HG02973 (cell line): ENCODE measurements at regions not wholly inside any gene's neighbourhood (a gene's known extent, or its start where the extent isn't known, plus 50 kb on each side); places are given as distances from the start of the nearest gene placed in this dataset.
A peak's percentile ranks its signal among the peaks of the same experiment; 100 is the strongest.
"Not testable (repeated sequence)": the region's sequence is repeated elsewhere in the genome, so short reads cannot be mapped to it uniquely, and the experiment has no call there.

ENCODE experiments used
- ATAC-seq: cut with Tn5 transposase; IDR thresholded peaks from one replicate; pipeline ENCODE4 v1.9.1; 2021; ENCODE audit warnings: moderate library complexity; ENCODE audit not compliant: unreplicated experiment

DNA sequence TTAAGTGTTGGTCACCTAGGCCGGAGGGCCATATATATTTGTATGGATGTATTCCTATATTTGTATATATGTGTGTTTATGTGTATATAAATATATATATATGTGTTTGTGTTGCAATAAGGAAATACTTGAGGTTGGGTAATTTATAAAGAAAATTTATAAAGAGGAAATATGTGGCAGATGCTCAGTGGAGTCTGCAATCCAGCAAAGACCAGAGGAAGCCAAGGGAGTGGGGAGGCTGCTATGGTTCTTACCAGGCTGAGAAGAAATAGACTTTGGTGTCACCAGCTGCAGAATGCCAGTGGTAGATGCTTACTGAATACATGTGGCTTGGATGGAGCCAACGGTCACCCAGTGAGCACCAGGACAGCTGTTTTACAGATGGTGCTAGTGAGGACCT is 97.4 kb upstream of the ELOVL5 start:
- no peak for ATAC-seq

DNA sequence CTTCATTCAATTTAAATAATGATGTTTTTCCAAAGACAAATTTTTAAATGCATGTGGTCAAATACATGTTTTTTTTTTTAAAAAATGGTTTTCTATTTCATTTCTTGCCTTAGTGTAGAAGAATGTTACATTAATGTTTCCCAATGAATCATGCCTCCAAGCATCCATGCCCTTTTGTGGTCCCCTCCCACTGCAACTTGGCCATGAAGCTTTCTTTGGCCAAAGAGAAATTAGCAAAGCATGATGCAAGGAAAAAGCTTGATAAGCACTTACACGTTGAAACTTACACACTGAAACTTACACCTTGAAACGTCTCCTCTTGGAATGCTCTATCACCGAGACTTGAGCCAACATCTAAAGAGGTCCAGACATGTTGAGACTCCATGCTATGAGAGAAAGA is 93.0 kb upstream of the ELOVL5 start:
- no peak for ATAC-seq

DNA sequence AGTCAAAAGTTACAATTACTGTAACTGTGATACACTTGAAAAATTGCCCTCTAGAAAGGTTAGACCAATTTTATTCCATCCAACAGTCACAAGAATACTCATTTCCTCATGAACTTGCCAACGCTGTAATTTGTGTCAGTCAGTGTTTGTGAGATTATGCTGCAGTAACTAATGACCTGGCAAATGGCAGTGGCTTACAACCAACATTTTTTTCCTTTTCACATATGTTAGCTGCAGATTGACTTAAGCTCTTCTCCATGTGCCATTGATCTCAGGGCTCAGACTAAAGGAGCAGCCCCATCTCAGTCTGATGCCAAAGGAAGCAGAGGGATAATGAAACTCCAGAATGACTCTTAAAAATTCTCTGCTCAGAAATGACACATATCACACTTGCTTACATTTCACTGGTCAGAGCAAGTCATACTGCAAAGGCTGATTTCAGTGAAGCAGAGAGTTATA is 92.3 kb upstream of the ELOVL5 start:
- ATAC-seq, result peak; percentile 66

DNA sequence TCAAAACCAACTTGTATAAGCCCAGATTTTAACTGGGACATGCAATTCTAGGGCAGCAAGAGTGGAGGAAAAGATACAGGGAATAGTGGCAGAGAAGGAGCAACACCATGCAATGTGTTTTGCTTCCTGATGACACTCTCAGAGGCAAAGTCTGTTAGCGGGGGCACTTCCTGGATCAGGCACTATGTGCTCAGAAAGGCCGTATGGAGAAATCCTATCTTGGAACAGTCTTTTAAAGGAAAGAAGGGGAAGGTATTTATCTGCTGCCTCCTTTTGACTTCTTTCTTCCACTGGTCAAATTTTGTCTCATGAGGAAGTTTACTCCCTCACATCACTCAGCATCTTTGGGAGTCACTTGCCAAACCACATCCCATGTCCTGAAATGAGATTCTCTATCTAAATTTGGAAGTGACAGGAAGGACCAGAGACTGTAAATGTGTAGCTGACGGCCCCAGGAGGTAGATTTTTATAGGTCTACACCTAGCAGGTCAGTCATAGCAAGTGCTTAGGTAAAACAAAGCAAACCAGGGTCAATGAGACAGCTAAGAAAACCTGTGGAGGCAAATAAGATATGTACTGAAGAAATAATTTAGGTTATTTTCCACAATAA is 91.7 kb upstream of the ELOVL5 start:
- no peak for ATAC-seq

DNA sequence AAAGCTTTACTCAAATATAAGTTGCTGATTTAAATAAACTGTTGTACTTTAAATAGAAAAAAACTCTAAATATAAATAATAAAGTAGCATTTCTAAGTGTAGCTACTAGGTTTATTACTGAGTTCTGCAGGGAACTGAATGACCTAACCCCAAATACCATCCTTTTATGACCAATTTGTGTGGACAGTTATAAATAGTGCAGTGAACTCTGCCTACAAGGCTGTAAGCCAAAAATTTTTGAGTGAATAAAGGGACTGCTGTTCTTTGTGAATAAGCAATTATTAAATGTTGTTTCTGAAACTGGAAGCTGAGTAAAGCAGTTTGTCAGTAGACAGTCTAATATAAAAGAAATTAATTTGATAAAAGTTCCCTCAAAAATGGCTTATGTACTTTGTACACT is 90.8 kb upstream of the ELOVL5 start:
- ATAC-seq, result no peak

DNA sequence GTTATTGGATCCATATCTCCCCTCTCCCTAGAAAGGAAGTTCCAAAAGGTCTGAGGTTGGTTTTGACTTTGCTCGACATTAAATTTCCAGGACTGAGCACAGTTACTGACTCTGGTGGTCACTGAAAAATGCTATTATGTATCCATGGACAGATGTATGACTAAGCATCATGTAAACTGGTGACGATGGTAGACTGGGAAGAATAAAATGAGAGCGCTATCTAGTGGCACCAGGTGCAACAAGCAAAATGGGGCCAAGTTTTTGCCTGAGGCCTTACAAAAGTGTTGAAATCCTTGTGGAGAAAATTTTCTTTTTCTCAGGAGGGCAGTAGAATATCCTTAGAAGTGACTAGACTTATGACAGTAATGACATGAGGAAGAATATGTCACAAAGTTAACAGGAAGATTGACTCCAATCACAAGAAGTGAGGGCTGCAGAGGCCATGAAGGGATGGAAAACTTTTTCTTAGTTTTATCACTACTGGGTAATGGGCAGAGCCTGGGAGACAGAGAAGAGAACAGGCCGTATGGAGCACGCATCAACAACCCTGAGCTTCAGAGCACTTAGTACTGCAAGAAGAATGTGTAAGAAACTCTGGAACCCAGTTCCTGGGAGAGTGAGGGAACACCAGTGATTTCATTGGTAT is 88.9 kb upstream of the ELOVL5 start:
- peak; percentile 38 for ATAC-seq

DNA sequence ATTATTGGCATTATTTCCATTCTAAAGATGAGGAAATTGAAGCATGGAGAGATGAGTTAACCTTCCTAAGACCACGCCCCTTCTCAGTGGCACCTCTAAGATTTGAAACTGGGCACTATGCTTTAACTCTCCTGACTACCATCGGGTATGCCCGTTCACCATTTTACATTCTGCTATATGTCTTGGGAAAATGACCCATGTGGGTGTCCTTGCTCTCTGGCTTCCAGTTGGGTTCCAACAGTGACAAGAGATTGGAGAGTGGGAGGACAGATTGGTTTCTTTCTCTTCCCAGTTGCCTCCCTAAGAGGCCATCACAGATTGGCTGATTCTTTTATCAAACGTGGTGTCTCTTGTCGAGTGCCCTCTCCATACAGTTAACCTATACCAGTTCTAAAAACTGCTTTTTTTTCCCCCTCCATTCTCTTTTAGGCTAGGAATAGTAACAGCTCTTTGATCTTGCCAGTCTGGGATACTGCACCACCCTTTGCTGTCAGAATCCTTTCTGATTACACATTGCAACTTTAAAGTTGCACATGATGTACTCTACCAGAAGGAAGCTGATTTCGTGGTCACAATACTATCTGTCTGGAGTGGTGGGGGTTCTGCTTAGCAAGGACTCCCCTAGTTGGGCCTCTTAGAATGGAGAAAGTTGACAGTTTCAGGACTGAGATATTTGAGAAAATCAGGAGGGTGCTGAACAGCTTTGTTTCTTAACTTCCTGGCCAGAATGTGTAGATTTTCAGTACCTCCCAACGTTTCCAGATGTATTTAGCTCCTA is 88.0 kb upstream of the ELOVL5 start:
- no peak for ATAC-seq

DNA sequence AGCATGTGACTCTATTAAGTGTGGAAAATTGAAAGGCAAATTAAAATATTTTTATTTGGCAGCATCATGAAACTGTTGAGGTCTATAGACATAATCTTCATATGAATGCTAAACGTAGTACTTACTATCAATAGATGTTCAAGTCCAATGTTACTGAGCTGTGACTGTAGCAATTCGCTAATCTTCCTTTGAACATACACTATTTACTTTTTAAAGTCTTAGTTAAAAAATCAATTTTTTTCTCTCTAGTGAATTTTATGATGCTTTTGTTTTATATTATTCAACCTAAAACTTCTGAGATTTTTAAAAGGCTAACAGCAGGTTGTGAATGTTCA is 85.2 kb upstream of the ELOVL5 start:
- no peak for ATAC-seq

DNA sequence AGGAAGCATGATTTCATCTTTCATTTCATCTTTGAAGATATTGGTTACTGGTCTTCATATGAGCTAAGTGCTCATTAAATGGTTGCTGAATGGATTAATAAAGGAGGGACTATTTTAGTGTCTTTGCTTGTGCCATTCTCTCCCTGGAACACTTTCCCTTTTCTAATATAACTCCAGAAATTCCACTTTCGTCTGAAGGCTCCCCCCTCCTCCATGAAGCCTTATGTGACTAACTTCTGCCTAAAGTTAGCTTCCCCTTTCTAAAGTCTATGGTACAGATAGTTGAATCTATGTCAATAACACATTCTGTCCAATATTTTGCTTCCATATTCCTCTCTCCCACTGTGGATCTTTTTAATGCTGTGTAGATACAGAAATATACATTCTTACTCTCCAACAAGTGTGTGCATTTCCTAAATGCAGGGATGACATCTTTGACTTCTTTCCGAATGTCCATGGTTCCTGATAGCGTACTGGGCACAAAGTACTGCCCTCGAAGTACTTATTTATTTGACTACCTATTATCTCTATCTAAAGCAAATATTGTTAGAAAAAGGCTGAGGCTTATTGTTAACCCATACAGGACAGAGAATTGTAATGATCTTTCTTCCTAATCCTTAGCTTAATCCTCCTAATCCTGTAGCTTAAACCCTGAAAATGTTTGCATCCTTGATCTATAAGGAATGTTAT is 84.7 kb upstream of the ELOVL5 start:
- no peak for ATAC-seq

DNA sequence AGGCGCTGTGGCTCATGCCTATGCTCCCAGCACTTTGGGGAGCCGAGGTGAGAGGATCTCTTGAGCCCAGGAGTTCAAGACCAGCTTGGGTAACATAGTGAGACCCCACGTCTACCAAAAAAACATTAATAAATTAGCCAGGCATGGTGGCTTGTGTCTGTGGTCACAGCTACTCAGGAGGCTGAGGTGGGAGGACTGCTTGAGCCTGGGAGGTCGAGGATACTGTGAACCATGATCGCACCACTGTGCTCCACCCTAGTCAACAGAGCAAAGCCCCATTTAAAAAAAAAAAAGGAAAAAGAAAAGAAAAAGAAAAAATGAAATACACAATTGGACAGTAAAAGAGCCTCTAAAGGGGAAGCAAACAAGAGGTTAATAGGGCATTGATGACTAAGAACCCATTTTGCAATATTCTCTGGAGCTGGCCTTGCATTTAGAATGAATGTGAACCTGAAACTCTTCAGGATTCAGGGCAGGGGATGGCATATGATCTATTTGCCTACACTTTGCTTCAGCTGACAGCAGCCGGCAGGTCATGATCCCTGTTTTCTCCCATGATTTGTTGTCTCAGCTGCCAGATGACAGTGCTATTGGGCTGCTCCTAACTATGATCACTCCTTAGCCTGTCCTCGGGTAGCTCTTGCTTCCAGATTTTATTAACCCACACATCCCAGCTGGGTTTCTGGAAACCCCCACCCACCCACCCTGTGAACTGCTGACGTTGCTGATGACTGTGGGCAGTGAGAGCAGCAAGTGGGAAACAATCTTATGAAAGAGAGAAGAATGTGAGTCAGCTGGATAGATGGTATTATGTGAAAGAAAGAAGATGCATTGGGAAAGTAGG is 83.8 kb upstream of the ELOVL5 start:
- no peak for ATAC-seq

DNA sequence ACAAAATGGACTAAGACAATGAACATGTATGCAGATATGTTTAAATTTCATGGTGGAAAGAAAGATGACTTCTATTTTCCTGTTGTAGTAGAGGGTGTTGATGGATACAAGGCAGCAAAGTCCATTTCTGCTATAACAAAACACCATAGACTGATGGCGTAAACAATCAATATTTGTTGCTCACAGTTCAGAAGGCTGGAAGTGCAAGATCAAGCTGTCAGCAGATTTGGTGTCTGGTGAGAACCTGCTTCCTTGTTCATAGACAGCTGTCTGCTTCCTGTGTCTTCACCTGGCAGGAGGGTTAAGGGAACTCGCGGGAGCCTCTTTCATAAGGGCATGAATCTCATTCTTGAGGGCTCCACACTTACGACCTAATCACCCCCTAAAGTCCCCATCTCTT is 83.0 kb upstream of the ELOVL5 start:
- no peak for ATAC-seq

DNA sequence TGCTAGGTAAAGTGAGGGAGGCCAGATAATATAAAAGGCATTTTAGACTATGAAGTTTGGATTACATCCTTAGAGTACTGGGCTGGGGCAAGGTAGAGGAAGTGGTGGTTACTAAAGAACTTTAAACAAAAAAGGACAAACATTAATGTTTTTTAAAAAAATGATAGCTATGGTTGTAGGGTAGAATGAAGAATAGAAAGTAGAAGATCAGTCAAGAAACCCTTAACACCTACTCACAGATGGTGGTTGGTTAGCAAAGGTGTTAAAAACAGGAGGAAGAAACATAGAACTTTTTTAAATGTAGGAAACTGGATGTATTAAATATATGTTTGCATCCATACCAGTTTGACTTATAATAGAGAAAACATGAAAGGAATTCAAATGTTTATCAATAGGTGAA is 80.7 kb upstream of the ELOVL5 start:
- no peak for ATAC-seq

DNA sequence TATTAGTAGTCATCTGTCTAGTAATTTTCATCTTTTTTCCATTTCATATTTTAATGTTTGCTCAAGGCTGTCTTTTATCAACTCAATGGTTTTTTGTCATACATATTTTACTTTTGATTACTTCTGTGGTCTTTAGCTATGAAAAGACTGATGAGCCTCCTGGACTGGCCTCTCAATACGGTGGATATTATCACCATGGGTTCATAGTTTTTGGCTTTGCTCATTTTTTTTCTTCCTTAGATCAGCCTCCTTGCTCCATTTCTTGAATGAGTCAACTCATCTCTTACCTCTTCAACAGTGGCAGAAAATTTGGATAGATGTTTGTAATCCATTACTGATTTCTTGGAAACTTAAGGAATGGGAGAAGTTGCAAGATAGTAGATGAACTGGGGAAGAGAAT is 80.1 kb upstream of the ELOVL5 start:
- ATAC-seq, result no peak

DNA sequence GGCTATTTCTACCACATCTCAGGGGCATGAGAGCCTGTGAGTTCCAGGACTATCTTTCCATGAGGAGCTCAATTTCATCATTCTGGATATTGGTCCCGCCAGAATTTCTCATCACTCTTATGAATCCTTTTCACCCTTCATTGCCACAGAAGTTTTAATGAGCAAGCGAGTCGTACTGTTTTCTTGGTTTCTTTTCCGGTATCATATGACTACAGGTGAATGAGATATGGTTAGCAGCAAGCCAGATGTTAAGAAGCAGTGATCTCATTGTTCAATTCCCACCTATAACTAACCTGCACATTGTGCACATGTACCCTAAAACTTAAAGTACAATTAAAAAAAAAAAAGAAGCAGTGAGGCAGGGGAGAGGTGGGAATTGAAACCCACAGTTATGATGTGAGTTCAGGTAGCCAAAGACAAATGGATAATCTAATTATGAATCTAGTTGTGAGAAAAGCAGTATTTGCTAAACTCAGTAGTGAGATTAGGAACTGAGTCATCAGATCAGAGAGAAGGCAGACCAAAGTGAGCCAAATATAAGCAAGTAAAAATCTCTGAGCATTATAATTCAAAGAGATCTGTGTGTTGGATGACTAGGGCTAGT is 78.0 kb upstream of the ELOVL5 start:
- ATAC-seq, result peak; percentile 96

DNA sequence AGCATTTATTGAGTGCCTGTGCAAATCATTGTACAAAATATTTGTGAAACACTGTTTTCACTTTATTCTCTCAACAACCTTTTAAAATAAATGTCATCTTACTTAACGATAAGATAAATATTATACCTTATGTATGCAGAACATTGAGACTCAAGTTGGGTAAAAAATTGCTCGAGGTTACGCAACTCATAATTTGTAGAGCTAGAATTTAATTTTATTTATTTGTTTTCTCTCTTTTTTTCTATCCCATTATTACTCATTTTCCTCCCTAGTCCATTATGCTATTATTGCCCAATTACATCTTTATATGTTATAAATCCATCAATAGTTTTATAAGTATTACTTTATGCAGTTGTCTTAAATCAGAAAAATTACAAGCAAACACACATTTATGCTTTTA is 77.4 kb upstream of the ELOVL5 start:
- ATAC-seq, result no peak

DNA sequence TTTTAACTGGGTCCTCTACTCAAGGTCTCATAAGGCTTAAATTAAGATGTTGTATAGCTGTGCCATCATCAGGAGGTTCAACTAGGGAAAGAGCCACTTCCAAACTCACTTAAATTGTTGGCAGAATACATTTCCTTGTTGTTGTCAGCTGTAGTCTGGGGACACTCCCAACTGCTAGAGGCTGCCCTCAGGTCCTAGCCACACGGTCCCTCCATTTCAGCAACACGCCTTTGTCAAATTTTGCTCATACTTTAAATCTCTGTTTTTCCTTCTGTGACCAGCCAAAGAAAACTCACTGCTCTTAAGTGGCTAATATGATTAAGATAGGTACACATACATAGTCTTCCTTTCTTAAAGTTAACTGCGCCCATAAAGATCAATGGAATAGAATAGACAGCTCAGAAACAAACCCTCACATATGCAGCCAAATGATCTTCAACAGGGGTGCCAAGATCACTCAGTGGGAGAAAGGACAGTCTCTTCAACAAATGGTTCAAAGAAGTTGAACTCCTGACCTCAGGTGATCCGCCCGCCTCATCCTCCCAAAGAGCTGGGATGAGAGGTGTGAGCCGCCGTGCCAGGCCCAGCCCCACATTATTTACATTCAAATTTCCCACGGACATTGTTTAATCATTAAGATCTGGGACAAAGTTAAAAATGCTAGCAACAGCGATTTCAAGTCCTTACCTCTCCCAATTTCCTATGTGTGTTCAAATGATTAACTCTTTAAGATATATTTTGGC is 76.4 kb upstream of the ELOVL5 start:
- ATAC-seq, result no peak

DNA sequence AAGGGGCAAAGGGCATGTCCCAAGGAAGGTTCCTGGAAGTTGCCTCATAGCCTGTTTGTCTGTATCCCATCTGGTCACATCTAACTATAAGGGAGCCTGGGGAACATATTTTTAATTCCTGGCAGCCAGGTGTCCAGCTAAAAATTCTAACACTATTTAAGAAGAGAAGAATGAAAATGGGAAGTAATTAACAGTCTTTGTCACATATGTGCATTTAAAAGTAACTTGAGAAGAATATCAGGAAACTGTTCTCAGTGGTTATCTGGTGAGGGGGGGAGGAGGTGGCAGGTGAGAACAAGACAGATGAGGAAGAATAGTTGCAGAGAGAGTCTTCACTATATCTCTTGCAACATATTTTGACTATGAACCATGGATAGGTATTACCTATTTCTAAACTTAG is 75.5 kb upstream of the ELOVL5 start:
- no peak for ATAC-seq

DNA sequence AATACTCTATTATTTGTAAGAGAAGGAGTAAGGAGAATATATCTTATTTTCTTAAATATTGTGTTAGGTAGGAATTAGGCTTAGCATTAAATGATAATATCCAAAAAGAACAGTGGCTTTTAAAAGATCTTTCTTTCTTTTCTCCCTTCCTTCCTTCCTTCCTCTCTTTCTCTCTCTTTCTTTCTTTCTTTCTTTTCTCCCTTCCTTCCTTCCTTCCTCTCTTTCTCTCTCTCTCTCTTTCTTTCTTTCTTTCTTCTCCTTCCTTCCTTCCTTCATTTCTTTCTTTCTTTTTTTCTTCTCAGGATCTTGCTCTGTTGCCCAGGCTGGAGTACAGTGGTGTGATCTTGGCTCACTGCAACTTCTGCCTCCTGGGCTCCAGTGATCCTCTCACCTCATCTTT is 74.8 kb upstream of the ELOVL5 start:
- ATAC-seq, result not testable (repeated sequence)

DNA sequence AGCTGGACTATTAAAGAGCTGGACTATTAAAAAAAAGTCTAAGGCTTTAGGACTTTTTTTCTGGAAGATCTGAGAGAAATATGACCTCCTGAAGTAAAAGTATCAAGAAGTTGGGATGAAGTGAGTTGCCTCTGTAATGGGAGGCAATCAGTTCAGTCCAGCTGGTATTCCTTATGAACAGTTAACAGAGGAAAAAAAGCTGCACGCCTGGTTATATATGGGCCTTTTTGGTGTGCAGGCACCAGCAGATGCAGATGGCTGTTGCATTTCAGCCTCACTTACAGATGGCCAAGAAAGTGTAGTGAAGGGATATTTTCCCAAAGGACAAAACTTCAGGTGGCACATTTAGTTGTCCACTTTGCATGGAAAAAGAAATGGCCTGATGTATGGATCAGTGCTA is 70.3 kb upstream of the ELOVL5 start:
- no peak for ATAC-seq

DNA sequence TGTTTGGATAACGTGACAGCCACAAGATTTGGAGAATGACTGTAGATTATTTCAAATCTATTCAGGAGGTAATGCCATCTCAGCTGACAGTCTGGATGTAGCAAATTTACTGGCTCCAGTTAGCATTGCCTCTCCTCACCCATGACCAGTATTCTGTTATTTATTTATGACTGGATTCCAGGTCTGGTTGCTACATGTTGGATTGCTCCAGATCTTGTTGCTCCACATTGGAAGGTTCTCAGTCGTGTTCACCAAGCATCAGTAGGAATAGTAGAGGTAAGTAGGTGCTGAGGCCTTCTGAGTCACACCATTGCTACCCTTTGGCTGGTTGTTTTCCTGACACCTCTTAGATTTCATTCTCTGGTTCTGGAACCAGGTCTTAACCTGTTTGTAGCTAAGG is 69.5 kb upstream of the ELOVL5 start:
- no peak for ATAC-seq
